HepG2 (cell line): ENCODE measurements at regions not wholly inside any gene's neighbourhood (a gene's known extent, or its start where the extent isn't known, plus 50 kb on each side); places are given as distances from the start of the nearest gene placed in this dataset.

Source experiments
- CBFB ChIP-seq: sonication (generic); formaldehyde crosslinking; IDR thresholded peaks from 2 replicates; pipeline ENCODE4 v1.4.0; 2020; ENCODE audit warnings: missing genetic modification reagents
- GATA4 ChIP-seq: sonication (generic); IDR thresholded peaks from 2 replicates; pipeline ENCODE4 v1.6.1; 2016; ENCODE audit warnings: antibody characterized with exemption, low read depth, borderline replicate concordance
- HNF4G ChIP-seq, 2 experiments: sonication (generic) in 1 of 2; formaldehyde crosslinking in 1 of 2; IDR thresholded peaks; 2 replicates each; pipeline versions ENCODE4 v1.4.0 to v1.6.1; 2011 to 2020; ENCODE audit warnings: borderline replicate concordance in 2 of 2, low read depth in 2 of 2, mild to moderate bottlenecking in 2 of 2, low read length in 1 of 2, missing genetic modification reagents in 1 of 2, moderate library complexity in 1 of 2
- JUNB ChIP-seq: sonication (generic); formaldehyde crosslinking; IDR thresholded peaks from 2 replicates; pipeline ENCODE4 v1.8.0; 2022; ENCODE audit warnings: missing genetic modification reagents, mild to moderate bottlenecking, borderline replicate concordance
- KAT7 ChIP-seq: IDR thresholded peaks from 2 replicates; pipeline ENCODE4 v1.6.1; 2018; ENCODE audit warnings: borderline replicate concordance, missing compliant biosample characterization
- KDM2A ChIP-seq: sonication (generic); formaldehyde crosslinking; IDR thresholded peaks from 2 replicates; pipeline ENCODE4 v1.4.0; 2020; ENCODE audit warnings: low read depth, missing genetic modification reagents, borderline replicate concordance
- MAFK ChIP-seq, 2 experiments: IDR thresholded peaks in 1 of 2; conservative IDR thresholded peaks in 1 of 2; 2 replicates each; pipeline ENCODE4 v1.6.1; 2011; ENCODE audit warnings: improper control_type of control experiment in 2 of 2, low read length in 2 of 2
- REL ChIP-seq: sonication (generic); formaldehyde crosslinking; conservative IDR thresholded peaks from 2 replicates; pipeline ENCODE4 v1.8.0; 2022; ENCODE audit warnings: mild to moderate bottlenecking, missing genetic modification reagents, moderate library complexity
- ZBTB7B ChIP-seq: sonication (generic); formaldehyde crosslinking; IDR thresholded peaks from 2 replicates; pipeline ENCODE4 v1.4.0; 2020; ENCODE audit warnings: missing genetic modification reagents
- ZFP62 ChIP-seq: sonication (generic); formaldehyde crosslinking; IDR thresholded peaks from 2 replicates; pipeline ENCODE4 v1.4.0; 2020; ENCODE audit warnings: missing genetic modification reagents
- ZNF121 ChIP-seq: sonication (generic); formaldehyde crosslinking; IDR thresholded peaks from 2 replicates; pipeline ENCODE4 v1.5.0; 2020; ENCODE audit warnings: mild to moderate bottlenecking, missing genetic modification reagents
- ZNF737 ChIP-seq: sonication (generic); formaldehyde crosslinking; IDR thresholded peaks from 2 replicates; pipeline ENCODE4 v1.5.0; 2020; ENCODE audit warnings: missing genetic modification reagents, mild to moderate bottlenecking, borderline replicate concordance
- ZSCAN21 ChIP-seq: sonication (generic); formaldehyde crosslinking; IDR thresholded peaks from 2 replicates; pipeline ENCODE4 v1.8.0; 2022; ENCODE audit warnings: mild to moderate bottlenecking, missing genetic modification reagents, moderate library complexity, borderline replicate concordance
- TF ChIP-seq, protein P1 (sequence below): sonication (generic); formaldehyde crosslinking; conservative IDR thresholded peaks from 2 replicates; pipeline ENCODE4 v1.8.0; 2022; ENCODE audit warnings: low read depth, missing genetic modification reagents
- TF ChIP-seq, protein P2 (sequence below): sonication (generic); formaldehyde crosslinking; IDR thresholded peaks from 2 replicates; pipeline ENCODE4 v1.4.0; 2020; ENCODE audit warnings: missing genetic modification reagents
- TF ChIP-seq, protein P3 (sequence below): IDR thresholded peaks from 2 replicates; pipeline ENCODE4 v1.6.1; 2016; ENCODE audit warnings: control low read depth

DNA sequence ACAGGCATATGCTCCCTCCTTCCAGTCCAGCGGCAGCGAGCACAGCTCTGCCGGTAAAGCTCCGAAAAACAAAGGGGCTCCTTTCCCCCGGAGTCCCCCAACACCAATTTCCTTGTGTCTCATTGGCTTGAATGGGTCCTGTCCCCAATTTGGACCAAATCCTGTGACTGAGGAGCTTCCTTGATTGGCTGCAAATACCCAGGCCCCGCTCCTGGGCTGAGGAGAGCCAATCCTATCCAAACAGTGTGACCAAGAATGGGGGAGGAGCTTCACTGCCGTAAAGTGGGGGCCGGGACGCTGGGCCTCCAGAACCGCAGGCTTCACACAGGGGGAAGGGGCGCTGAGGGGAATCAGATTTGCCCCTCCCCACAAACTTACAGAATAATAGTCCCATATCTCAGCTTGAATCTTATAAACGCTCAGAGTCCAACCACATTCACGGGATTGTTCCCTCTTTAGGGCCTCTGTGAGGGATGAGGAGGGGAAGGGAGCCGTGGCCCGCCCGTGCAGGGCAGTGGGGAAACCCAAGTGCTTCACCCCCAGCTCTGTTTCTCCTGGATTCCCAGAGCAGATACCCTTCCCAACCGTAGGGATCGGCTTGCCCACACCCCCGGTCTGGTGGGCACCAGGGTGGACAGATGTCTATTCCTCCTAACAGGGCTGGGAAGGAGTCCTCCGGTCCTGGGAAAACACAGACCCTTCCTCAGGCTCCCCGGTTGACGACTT lies 141.0 kb upstream of the MLN start (continued):
- TF ChIP-seq, protein P1, sequence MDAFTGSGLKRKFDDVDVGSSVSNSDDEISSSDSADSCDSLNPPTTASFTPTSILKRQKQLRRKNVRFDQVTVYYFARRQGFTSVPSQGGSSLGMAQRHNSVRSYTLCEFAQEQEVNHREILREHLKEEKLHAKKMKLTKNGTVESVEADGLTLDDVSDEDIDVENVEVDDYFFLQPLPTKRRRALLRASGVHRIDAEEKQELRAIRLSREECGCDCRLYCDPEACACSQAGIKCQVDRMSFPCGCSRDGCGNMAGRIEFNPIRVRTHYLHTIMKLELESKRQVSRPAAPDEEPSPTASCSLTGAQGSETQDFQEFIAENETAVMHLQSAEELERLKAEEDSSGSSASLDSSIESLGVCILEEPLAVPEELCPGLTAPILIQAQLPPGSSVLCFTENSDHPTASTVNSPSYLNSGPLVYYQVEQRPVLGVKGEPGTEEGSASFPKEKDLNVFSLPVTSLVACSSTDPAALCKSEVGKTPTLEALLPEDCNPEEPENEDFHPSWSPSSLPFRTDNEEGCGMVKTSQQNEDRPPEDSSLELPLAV (CRISPR knock-in tag), result no peak
- TF ChIP-seq JUNB (CRISPR knock-in tag) (no peak), CBFB (CRISPR knock-in tag) (no peak), KDM2A (CRISPR knock-in tag) (no peak), MAFK (conservative IDR thresholded peaks at IDR 0.05 in 1 of 2, IDR thresholded peaks at IDR 0.05 in 1 of 2; ENCODE audit: low read length in 2 of 2) (no peak), KAT7 (CRISPR knock-in tag) (no peak), ZNF121 (CRISPR knock-in tag) (no peak), ZBTB7B (no peak), GATA4 (no peak), ZFP62 (CRISPR knock-in tag) (no peak), ZSCAN21 (CRISPR knock-in tag) (no peak), HNF4G (IDR thresholded peaks at IDR 0.05; ENCODE audit: borderline replicate concordance, low read depth, low read length) (no peak), HNF4G (CRISPR knock-in tag; IDR thresholded peaks at IDR 0.05; ENCODE audit: borderline replicate concordance, low read depth) (no peak), REL (no peak), ZNF737 (CRISPR knock-in tag) (no peak)
- TF ChIP-seq, protein P2, sequence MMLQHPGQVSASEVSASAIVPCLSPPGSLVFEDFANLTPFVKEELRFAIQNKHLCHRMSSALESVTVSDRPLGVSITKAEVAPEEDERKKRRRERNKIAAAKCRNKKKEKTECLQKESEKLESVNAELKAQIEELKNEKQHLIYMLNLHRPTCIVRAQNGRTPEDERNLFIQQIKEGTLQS (CRISPR knock-in tag), result no peak
- TF ChIP-seq, protein P3, sequence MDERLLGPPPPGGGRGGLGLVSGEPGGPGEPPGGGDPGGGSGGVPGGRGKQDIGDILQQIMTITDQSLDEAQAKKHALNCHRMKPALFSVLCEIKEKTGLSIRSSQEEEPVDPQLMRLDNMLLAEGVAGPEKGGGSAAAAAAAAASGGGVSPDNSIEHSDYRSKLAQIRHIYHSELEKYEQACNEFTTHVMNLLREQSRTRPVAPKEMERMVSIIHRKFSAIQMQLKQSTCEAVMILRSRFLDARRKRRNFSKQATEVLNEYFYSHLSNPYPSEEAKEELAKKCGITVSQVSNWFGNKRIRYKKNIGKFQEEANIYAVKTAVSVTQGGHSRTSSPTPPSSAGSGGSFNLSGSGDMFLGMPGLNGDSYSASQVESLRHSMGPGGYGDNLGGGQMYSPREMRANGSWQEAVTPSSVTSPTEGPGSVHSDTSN, result no peak
